GM12878 (cell line): ENCODE measurements at regions not wholly inside any gene's neighbourhood (a gene's known extent, or its start where the extent isn't known, plus 50 kb on each side); places are given as distances from the start of the nearest gene placed in this dataset.

Source experiments
- ATAC-seq: fragments of 200-7000 bp; cut with Tn5 transposase; 3 replicates; pipeline ENCODE4 v1.9.1; 2020; ENCODE audit warnings: mild to moderate bottlenecking, moderate library complexity
- BruUV-seq: library from RNA; stranded (reverse); fragments of 400-500 nt; replicated peaks from 2 replicates; lab custom pipeline; 2021; lab: Mats Ljungman, UMichigan
- CTCF ChIA-PET: fragments of 300-600 bp; sonication (Branson Sonifier 250); formaldehyde crosslinking; extraction: SDS; loops from one replicate; lab custom pipeline; 2021; ENCODE audit warnings: inconsistent platforms; lab: Yijun Ruan, JAX
- POLR2A ChIA-PET: fragments of 350-600 bp; formaldehyde crosslinking; extraction: SDS; loops from one replicate; lab custom pipeline; 2021; ENCODE audit warnings: inconsistent platforms; lab: Charles Lee
- RAD21 ChIA-PET: fragments of 300-600 bp; sonication (Branson Sonifier 250); formaldehyde crosslinking; loops from one replicate; lab custom pipeline; 2023; ENCODE audit warnings: antibody characterized with exemption; ENCODE audit not compliant: unreplicated experiment; lab: Charles Lee
- SMC1A ChIA-PET: fragments of 300-600 bp; sonication (Branson Sonifier 250); formaldehyde crosslinking; loops from one replicate; lab custom pipeline; 2023; ENCODE audit not compliant: unreplicated experiment, uncharacterized antibody; lab: Charles Lee
- DNase-seq: peaks from one replicate; pipeline ENCODE4 v3.0.0-alpha.2; 2011; ENCODE audit warnings: low read depth, low spot score
- FAIRE-seq: peaks from 3 replicates; lab custom pipeline; 2011; peaks lifted over from hg19 to GRCh38; lab: Jason Lieb, UNC
- H2AFZ ChIP-seq: 2 replicates; pipeline ENCODE4 v1.6.0; 2011; ENCODE audit warnings: low read depth, low read length, control low read depth; ENCODE audit not compliant: control insufficient read depth
- H3K27ac ChIP-seq: 2 replicates; pipeline ENCODE4 v1.5.1; 2011; ENCODE audit warnings: control low read depth; ENCODE audit not compliant: control insufficient read depth, insufficient read depth
- H3K27me3 ChIP-seq, 2 experiments: replicated peaks in 1 of 2; 2 replicates each; pipeline versions ENCODE4 v1.6.0 to v1.6.1; 2011; ENCODE audit warnings: low read length in 1 of 2; ENCODE audit not compliant: control insufficient read depth in 2 of 2, insufficient read depth in 2 of 2
- H3K36me3 ChIP-seq, 2 experiments: 2 replicates each; pipeline ENCODE4 v1.5.1; 2011; ENCODE audit warnings: low read length in 1 of 2; ENCODE audit not compliant: control insufficient read depth in 2 of 2, insufficient read depth in 2 of 2
- H3K4me1 ChIP-seq: 2 replicates; pipeline ENCODE4 v1.6.1; 2011; ENCODE audit warnings: mild to moderate bottlenecking, low read length, moderate library complexity, mixed read lengths; ENCODE audit not compliant: control insufficient read depth, insufficient read depth
- H3K4me2 ChIP-seq: 2 replicates; pipeline ENCODE4 v1.6.0; 2011; ENCODE audit warnings: control low read depth; ENCODE audit not compliant: control insufficient read depth, insufficient read depth
- H3K4me3 ChIP-seq: fragments of 200-600 bp; sonication (generic); 2 replicates; pipeline ENCODE4 v1.5.1; 2016
- H3K79me2 ChIP-seq: 2 replicates; pipeline ENCODE4 v1.6.0; 2011; ENCODE audit warnings: low read length; ENCODE audit not compliant: control insufficient read depth, insufficient read depth
- H3K9ac ChIP-seq: 2 replicates; pipeline ENCODE4 v1.8.0; 2011; ENCODE audit warnings: low read length, control low read depth, mixed read lengths; ENCODE audit not compliant: control insufficient read depth, insufficient read depth
- H3K9me3 ChIP-seq: replicated peaks from 3 replicates; pipeline ENCODE4 v1.5.1; 2011; ENCODE audit warnings: mild to moderate bottlenecking, low read length; ENCODE audit not compliant: control insufficient read depth, insufficient read depth
- H4K20me1 ChIP-seq: 2 replicates; pipeline ENCODE4 v1.6.0; 2011; ENCODE audit not compliant: control insufficient read depth, insufficient read depth
- BMI1 ChIP-seq: fragments of 450-650 bp; IDR thresholded peaks from 2 replicates; pipeline ENCODE4 v1.6.1; 2016; ENCODE audit warnings: mild to moderate bottlenecking, moderate library complexity, borderline replicate concordance
- DPF2 ChIP-seq: fragments of 450-650 bp; IDR thresholded peaks from 2 replicates; pipeline ENCODE4 v1.6.1; 2017; ENCODE audit warnings: mild to moderate bottlenecking
- NBN ChIP-seq: fragments of 450-650 bp; IDR thresholded peaks from 2 replicates; pipeline ENCODE4 v1.6.1; 2016
- RAD21 ChIP-seq: IDR thresholded peaks from 2 replicates; pipeline ENCODE4 v1.6.1; 2011; ENCODE audit warnings: mild to moderate bottlenecking, low read depth, low read length, moderate library complexity; ENCODE audit not compliant: insufficient read depth
- SREBF2 ChIP-seq: IDR thresholded peaks from 2 replicates; pipeline ENCODE4 v1.6.1; 2012; ENCODE audit warnings: mild to moderate bottlenecking, low read length
- TARDBP ChIP-seq: IDR thresholded peaks from 2 replicates; pipeline ENCODE4 v1.6.1; 2016; ENCODE audit warnings: borderline replicate concordance
- WRNIP1 ChIP-seq: IDR thresholded peaks from 2 replicates; pipeline ENCODE4 v1.6.1; 2011; ENCODE audit warnings: low read depth, low read length, improper control_type of control experiment, borderline replicate concordance
- ZBTB40 ChIP-seq: fragments of 450-650 bp; IDR thresholded peaks from 2 replicates; pipeline ENCODE4 v1.6.1; 2016; ENCODE audit warnings: mild to moderate bottlenecking, moderate library complexity, borderline replicate concordance
- WGBS: methylation state at CpG from one replicate; pipeline ENCODE4 v1.1.6; 2016; ENCODE audit warnings: low lambda C conversion rate; ENCODE audit not compliant: insufficient replicate concordance, insufficient coverage; ENCODE audit errors: missing lambda C conversion rate; 5-methylcytosine and 5-hydroxymethylcytosine counted together
- in situ Hi-C: fragments of 300-500 bp; cut with MboI; formaldehyde crosslinking; loops from 9 replicates; pipeline ENCODE4 v1.14.3; 2018; ENCODE audit warnings: mixed read lengths
- intact Hi-C: fragments of 100-400 bp; cut with micrococcal nuclease; formaldehyde crosslinking; loops from one replicate; pipeline ENCODE4 v1.14.2; 2022; ENCODE audit not compliant: unreplicated experiment
- TF ChIP-seq, protein P1 (sequence below): fragments of 450-650 bp; IDR thresholded peaks from 2 replicates; pipeline ENCODE4 v1.6.1; 2017; ENCODE audit warnings: low read depth, mild to moderate bottlenecking, moderate library complexity
- TF ChIP-seq, protein P2 (sequence below): IDR thresholded peaks from 2 replicates; pipeline ENCODE4 v1.6.1; 2011; ENCODE audit warnings: borderline replicate concordance, low read depth, mild to moderate bottlenecking, moderate library complexity, mixed read lengths, low read length; ENCODE audit not compliant: insufficient read depth; ENCODE audit errors: extremely low read length
- TF ChIP-seq, protein P3 (sequence below): fragments of 450-650 bp; IDR thresholded peaks from 2 replicates; pipeline ENCODE4 v1.6.1; 2014; ENCODE audit warnings: mild to moderate bottlenecking

DNA sequence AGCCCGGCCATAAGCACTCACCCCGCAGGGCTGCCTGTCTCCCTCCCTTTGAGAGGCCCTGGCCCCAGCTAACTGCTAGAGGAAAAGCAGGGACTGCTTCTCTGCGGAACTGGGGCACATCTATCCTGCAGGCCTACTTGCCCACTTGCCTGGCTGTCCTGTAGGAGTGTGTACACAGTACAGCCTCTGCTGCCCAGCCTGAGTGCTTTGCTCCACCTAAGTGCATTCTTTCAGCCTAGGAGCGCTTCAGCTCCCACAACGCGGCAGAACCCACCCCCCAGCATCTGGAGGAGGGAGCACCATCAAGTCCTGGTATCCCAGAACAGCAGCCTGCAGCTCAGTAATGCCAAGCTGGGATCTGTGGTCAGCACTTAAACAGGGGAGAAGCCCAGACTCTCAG, 79.9 kb upstream of the CD163 start (continued):
- TF ChIP-seq, protein P1, sequence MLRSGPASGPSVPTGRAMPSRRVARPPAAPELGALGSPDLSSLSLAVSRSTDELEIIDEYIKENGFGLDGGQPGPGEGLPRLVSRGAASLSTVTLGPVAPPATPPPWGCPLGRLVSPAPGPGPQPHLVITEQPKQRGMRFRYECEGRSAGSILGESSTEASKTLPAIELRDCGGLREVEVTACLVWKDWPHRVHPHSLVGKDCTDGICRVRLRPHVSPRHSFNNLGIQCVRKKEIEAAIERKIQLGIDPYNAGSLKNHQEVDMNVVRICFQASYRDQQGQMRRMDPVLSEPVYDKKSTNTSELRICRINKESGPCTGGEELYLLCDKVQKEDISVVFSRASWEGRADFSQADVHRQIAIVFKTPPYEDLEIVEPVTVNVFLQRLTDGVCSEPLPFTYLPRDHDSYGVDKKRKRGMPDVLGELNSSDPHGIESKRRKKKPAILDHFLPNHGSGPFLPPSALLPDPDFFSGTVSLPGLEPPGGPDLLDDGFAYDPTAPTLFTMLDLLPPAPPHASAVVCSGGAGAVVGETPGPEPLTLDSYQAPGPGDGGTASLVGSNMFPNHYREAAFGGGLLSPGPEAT: no peak

DNA sequence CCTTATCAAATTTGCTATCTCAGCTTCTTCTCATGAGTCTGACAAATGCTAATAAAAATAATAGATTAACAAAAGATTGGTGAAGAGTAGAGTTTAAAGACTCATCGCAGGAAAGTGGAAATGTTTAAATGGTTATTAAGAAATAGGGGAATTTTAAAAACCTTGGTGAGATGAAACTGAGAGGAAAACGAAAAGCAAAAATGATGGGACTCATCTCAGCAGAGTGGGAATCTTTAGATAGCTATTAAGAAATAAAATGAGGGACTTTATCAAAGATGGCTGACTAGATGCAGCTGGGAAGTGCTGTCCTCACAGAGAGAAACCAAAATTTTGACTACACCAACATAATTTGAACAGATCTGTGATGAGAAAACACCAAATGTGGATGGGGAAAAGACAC, 79.2 kb upstream of the CD163 start:
- Histone ChIP-seq H3K79me2 (no peaks in the 10 kb centered on the region), H4K20me1 (no peaks in the 10 kb centered on the region), H3K36me3 (no peaks in the 10 kb centered on the region), H3K9ac (no peak overlapping the region), H2AFZ (no peak overlapping the region), H3K4me3 (no peak overlapping the region), H3K9me3 (no peaks in the 10 kb centered on the region; the same call in 2 of the 3 replicates), H3K4me1 (no peaks in the 10 kb centered on the region), H3K4me2 (no peak overlapping the region), H3K27me3 (no peaks in the 10 kb centered on the region), H3K27ac (no peak overlapping the region)
- ATAC-seq: no peak
- WGBS: 19% methylated on average over 2 of the region's 2 CpGs
- intact Hi-C loops: no loop called here
- DNase-seq: no peak
- in situ Hi-C loops: no loop called here
- POLR2A ChIA-PET: no interaction called here
- no peak for FAIRE-seq
- no TSS peak for BruUV-seq
- TF ChIP-seq, protein P2, sequence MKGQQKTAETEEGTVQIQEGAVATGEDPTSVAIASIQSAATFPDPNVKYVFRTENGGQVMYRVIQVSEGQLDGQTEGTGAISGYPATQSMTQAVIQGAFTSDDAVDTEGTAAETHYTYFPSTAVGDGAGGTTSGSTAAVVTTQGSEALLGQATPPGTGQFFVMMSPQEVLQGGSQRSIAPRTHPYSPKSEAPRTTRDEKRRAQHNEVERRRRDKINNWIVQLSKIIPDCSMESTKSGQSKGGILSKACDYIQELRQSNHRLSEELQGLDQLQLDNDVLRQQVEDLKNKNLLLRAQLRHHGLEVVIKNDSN: no peak
- TF ChIP-seq TARDBP (no peak), ZBTB40 (no peak), SREBF2 (no peak), BMI1 (no peak), DPF2 (no peak), RAD21 (no peak), WRNIP1 (no peak), NBN (no peak)
- TF ChIP-seq, protein P3, sequence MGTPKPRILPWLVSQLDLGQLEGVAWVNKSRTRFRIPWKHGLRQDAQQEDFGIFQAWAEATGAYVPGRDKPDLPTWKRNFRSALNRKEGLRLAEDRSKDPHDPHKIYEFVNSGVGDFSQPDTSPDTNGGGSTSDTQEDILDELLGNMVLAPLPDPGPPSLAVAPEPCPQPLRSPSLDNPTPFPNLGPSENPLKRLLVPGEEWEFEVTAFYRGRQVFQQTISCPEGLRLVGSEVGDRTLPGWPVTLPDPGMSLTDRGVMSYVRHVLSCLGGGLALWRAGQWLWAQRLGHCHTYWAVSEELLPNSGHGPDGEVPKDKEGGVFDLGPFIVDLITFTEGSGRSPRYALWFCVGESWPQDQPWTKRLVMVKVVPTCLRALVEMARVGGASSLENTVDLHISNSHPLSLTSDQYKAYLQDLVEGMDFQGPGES: no peak
- RAD21 ChIA-PET: no interaction called here
- SMC1A ChIA-PET: no interaction called here
- CTCF ChIA-PET: no interaction called here
